WERI-Rb-1 (cell line): ENCODE measurements at regions not wholly inside any gene's neighbourhood (a gene's known extent, or its start where the extent isn't known, plus 50 kb on each side); places are given as distances from the start of the nearest gene placed in this dataset.

ENCODE experiments used
- DNase-seq: peaks from one replicate; pipeline ENCODE4 v3.0.0-alpha.2; 2020
- H3K27ac ChIP-seq: fragments of 250-450 bp; sonication (Bioruptor Pico); 2 replicates; pipeline ENCODE4 v1.5.1; 2020; ENCODE audit warnings: mild to moderate bottlenecking, moderate library complexity
- H3K27me3 ChIP-seq: fragments of 250-450 bp; sonication (Bioruptor Pico); 2 replicates; pipeline ENCODE4 v1.5.1; 2021; ENCODE audit warnings: mild to moderate bottlenecking, low read depth, moderate library complexity; ENCODE audit not compliant: insufficient read depth, severe bottlenecking
- H3K36me3 ChIP-seq: fragments of 250-450 bp; sonication (Bioruptor Pico); 2 replicates; pipeline ENCODE4 v1.5.1; 2020; ENCODE audit warnings: mild to moderate bottlenecking, moderate library complexity
- H3K4me3 ChIP-seq: 2 replicates; pipeline ENCODE4 v1.5.1; 2011; ENCODE audit warnings: low read depth, mild to moderate bottlenecking, control low read depth, low read length
- H3K9me3 ChIP-seq: fragments of 250-450 bp; sonication (Bioruptor Pico); 2 replicates; pipeline ENCODE4 v1.5.1; 2021; ENCODE audit warnings: mild to moderate bottlenecking, moderate library complexity; ENCODE audit not compliant: severe bottlenecking
- CTCF ChIP-seq: IDR thresholded peaks from 2 replicates; pipeline ENCODE4 v1.5.1; 2011; ENCODE audit warnings: low read depth, mild to moderate bottlenecking, control low read depth, inconsistent platforms, low read length

GRCh38 chr3:31246293-31247062, 286.2 kb upstream of the STT3B start:
- TF ChIP-seq CTCF: no peak
- H3K27me3 ChIP-seq: no peaks in the 10 kb centered on the region
- H3K9me3 ChIP-seq: no peaks in the 10 kb centered on the region
- H3K36me3 ChIP-seq: no peaks in the 10 kb centered on the region
- H3K4me3 ChIP-seq: no peak overlapping the region
- no peak overlapping the region for H3K27ac ChIP-seq
- no peak for DNase-seq

GRCh38 chr3:31247063-31247447, 285.7 kb upstream of the STT3B start:
- Histone ChIP-seq H3K27ac (no peak overlapping the region), H3K4me3 (no peak overlapping the region), H3K9me3 (no peaks in the 10 kb centered on the region), H3K36me3 (no peaks in the 10 kb centered on the region), H3K27me3 (no peaks in the 10 kb centered on the region)
- no peak for DNase-seq
- no peak for TF ChIP-seq CTCF

- no peak for DNase-seq
- no peak for TF ChIP-seq CTCF
Observed at GRCh38 chr3:31247850-31248562, 284.7 kb upstream of the STT3B start.

GRCh38 chr3:31248563-31248992, 284.1 kb upstream of the STT3B start:
- no peak for DNase-seq
- Histone ChIP-seq H3K9me3 (no peaks in the 10 kb centered on the region), H3K4me3 (no peak overlapping the region), H3K27ac (no peak overlapping the region), H3K36me3 (no peaks in the 10 kb centered on the region), H3K27me3 (no peaks in the 10 kb centered on the region)
- TF ChIP-seq CTCF: no peak

More at GRCh38 chr3:31247850-31248562, 284.7 kb upstream of the STT3B start:
- Histone ChIP-seq H3K4me3 (no peak overlapping the region), H3K27ac (no peak overlapping the region), H3K27me3 (no peaks in the 10 kb centered on the region), H3K9me3 (no peaks in the 10 kb centered on the region), H3K36me3 (no peaks in the 10 kb centered on the region)

GRCh38 chr3:31249545-31249944, 283.2 kb upstream of the STT3B start:
- Histone ChIP-seq H3K27ac (no peak overlapping the region), H3K36me3 (no peaks in the 10 kb centered on the region), H3K27me3 (no peaks in the 10 kb centered on the region), H3K9me3 (no peaks in the 10 kb centered on the region), H3K4me3 (no peak overlapping the region)
- TF ChIP-seq CTCF: no peak
- no peak for DNase-seq
